AG09319 (cell line): ENCODE measurements at regions not wholly inside any gene's neighbourhood (a gene's known extent, or its start where the extent isn't known, plus 50 kb on each side); places are given as distances from the start of the nearest gene placed in this dataset.

ENCODE experiments used
- DNase-seq: peaks from one replicate; pipeline ENCODE4 v3.0.0-alpha.2; 2010; ENCODE audit warnings: low read depth; ENCODE audit errors: extremely low read depth
- TF ChIP-seq, protein P1 (sequence below): IDR thresholded peaks from 2 replicates; pipeline ENCODE4 v1.5.1; 2011; ENCODE audit warnings: low read depth, mild to moderate bottlenecking, inconsistent platforms, low read length, moderate library complexity

DNA sequence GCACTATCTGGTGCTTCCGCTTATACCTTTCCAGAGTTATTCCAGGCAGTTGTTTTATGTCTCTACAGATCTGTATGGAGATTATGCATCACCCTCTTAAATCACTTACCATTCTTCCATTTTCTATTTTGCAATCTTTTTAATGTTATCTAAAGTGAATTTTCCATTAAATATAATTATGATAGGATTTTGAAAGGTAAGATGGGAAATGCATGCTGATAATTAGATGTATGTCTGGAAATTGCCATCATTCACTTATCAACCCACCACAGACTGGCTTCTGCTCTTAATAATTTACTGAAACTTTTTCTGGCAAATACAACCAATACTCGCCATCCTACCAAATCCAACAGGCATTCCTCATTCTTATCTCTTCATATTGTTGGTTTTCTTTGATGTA, 227.4 kb upstream of the MC4R start:
- TF ChIP-seq, protein P1, sequence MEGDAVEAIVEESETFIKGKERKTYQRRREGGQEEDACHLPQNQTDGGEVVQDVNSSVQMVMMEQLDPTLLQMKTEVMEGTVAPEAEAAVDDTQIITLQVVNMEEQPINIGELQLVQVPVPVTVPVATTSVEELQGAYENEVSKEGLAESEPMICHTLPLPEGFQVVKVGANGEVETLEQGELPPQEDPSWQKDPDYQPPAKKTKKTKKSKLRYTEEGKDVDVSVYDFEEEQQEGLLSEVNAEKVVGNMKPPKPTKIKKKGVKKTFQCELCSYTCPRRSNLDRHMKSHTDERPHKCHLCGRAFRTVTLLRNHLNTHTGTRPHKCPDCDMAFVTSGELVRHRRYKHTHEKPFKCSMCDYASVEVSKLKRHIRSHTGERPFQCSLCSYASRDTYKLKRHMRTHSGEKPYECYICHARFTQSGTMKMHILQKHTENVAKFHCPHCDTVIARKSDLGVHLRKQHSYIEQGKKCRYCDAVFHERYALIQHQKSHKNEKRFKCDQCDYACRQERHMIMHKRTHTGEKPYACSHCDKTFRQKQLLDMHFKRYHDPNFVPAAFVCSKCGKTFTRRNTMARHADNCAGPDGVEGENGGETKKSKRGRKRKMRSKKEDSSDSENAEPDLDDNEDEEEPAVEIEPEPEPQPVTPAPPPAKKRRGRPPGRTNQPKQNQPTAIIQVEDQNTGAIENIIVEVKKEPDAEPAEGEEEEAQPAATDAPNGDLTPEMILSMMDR = no peak
- no peak for DNase-seq

DNA sequence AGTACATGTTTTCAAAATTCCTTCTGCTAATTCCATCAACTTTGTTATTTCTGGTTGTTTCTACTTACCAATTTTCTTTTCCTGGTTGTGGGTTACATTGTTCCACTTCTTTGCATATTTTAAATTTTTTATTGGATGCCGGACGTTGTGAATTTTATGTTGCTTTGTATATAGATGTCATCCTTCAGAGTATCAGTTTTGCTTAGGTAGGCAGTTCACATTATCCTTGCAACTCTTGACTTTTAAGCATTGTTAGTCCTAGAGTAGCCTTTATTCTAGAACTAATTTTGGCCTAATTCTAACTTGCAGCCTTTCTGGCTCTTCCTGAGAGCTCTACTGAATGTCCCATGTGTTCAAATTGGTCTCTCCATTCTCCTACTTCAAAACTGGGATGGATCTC, 228.7 kb upstream of the MC4R start:
- no peak for DNase-seq
- TF ChIP-seq, protein P1 = no peak

DNA sequence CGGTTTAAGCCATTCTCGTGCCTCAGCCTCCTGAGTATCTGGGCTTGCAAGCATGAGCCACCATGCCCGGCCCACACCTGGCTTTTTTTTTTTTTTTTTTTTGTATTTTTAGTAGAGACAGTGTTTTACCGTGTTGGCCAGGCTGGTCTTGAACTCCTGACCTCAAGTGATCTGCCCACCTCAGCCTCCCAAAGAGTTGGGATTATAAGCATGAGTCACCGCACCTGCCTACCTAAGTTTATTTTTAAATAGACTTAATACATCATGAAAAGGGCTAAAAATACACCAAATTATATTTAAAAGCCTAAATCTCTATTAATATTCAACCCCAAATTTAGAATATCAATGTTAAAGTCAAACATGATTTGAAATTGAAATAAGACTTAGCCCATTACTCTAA, 250.8 kb upstream of the MC4R start:
- TF ChIP-seq, protein P1 = no peak
- no peak for DNase-seq

DNA sequence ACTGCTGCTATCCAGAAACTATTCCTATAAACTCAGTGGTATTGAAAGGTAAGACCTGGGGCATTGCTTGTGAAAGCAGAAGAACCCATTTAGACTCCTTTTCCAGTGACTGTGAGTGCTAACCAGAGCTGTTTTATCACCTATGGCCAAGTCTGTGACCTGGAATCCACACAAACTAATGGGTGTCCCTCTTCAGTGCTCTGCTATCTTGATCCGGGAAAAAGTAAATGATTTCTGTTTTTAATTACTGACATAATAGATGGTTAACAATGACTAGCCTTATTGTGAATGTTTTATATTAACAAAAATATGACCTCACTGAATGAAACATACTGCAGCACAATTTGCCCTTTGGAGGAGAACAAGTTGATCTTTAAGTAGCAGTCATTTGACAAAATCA, 251.6 kb upstream of the MC4R start:
- TF ChIP-seq, protein P1 = no peak

DNA sequence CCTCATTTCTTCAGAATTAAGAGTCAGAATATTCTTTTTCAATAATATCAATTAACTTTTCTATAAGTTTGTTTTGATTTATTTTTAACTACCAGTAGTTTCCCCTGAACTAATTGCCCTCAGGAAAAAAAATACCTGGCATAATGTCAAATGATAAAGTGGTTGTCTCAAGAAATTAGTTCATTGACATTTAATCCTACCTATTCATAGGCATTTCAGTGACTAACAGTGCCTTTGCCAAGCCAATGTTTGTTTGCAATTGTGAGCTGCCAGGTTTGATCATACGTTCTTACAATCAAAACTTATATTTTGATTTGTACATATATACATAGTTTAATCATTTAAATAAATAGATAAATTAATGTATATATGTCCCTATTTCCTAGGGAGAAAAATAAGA, 267.3 kb upstream of the MC4R start:
- TF ChIP-seq, protein P1 = no peak
- DNase-seq = no peak

More for the DNA sequence above, 251.6 kb upstream of the MC4R start:
- DNase-seq = no peak

DNA sequence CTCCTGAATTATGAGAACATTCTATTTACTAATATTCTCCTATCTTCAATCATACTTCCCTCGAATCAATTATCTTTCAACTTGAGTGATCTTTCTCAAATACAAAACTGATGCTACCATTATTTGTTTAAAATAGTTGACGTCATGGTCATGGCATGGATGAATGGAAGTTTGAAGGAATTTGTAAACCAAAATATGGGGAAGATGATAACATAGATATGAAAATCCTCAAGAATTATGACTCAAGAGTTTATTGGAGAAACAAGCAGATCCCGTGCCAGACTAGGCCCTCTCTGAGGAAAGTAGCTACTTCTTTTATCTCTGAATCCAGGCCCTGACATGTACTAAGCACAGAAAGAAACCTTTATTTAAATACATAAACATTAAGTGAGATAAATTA, 270.4 kb upstream of the MC4R start:
- TF ChIP-seq, protein P1 = no peak
- no peak for DNase-seq

DNA sequence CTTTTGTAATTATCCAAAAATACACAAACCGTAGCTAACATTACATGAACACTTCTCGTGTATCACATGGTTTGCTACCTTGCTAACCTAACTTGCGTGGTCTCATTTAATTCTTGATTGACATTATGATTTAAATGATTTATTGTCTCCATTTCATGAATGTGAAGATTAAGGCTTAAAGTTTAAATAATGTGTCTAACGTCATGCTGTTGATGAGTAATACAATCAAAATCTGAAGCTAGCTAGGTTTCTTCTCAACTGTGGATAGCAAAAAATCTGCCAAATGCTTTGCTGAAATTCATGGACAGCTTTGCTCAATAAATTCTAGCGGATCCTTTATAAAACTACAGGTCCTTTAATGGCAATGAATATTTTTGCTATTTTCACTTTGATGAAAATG, 274.1 kb upstream of the MC4R start:
- no peak for DNase-seq
- TF ChIP-seq, protein P1 = no peak
